ENCODE measurements at regions not wholly inside any gene's neighbourhood (a gene's known extent, or its start where the extent isn't known, plus 50 kb on each side); places are given as distances from the start of the nearest gene placed in this dataset.

GRCh38 chr6:87951751-87952150 is 95.9 kb upstream of the SPACA1 start:
- no peak for TF ChIP-seq CTCF (IDR thresholded peaks at IDR 0.05; ENCODE audit: unreplicated experiment)
- H3K4me3 Mint-ChIP-seq (ENCODE audit: low read depth, unreplicated experiment): no peak overlapping the region
- no TSS peak for BruUV-seq (replicated peaks)
- H3K36me3 Mint-ChIP-seq (ENCODE audit: insufficient read depth, unreplicated experiment): no peaks in the 10 kb centered on the region
- no peaks in the 10 kb centered on the region for H3K27me3 Mint-ChIP-seq (ENCODE audit: unreplicated experiment)
- CTCF ChIA-PET: interaction anchor here (0.7 kb wide), 1 partner anchor 409 kb away, joined by 6 read pairs; no protein-coding TSS in a partner anchor
- H3K4me1 Mint-ChIP-seq (ENCODE audit: low read depth, unreplicated experiment): no peaks in the 10 kb centered on the region
- DNase-seq: no peak
- H3K9me3 Mint-ChIP-seq (ENCODE audit: low read depth, unreplicated experiment): no peaks in the 10 kb centered on the region
- H3K27ac Mint-ChIP-seq (ENCODE audit: unreplicated experiment): no peak overlapping the region
- intact Hi-C loops (cut with micrococcal nuclease; ENCODE audit: unreplicated experiment): no loop called here

GRCh38 chr6:87950614-87951013 is 97.0 kb upstream of the SPACA1 start:
- intact Hi-C loops (cut with micrococcal nuclease; ENCODE audit: unreplicated experiment): no loop called here
- Mint-ChIP-seq H3K4me1 (ENCODE audit: low read depth, unreplicated experiment) (no peaks in the 10 kb centered on the region), H3K27me3 (ENCODE audit: unreplicated experiment) (no peaks in the 10 kb centered on the region), H3K27ac (ENCODE audit: unreplicated experiment) (no peak overlapping the region), H3K4me3 (ENCODE audit: low read depth, unreplicated experiment) (no peak overlapping the region), H3K9me3 (ENCODE audit: low read depth, unreplicated experiment) (no peaks in the 10 kb centered on the region), H3K36me3 (ENCODE audit: insufficient read depth, unreplicated experiment) (no peaks in the 10 kb centered on the region)
- CTCF ChIA-PET: no interaction called here
- DNase-seq: no peak
- BruUV-seq (replicated peaks): no TSS peak
- TF ChIP-seq CTCF (IDR thresholded peaks at IDR 0.05; ENCODE audit: unreplicated experiment): no peak

GRCh38 chr6:87949194-87949593 is 98.4 kb upstream of the SPACA1 start:
- CTCF ChIA-PET: no interaction called here
- intact Hi-C loops (cut with micrococcal nuclease; ENCODE audit: unreplicated experiment): no loop called here
- no peak overlapping the region for H3K27ac Mint-ChIP-seq (ENCODE audit: unreplicated experiment)
- H3K4me1 Mint-ChIP-seq (ENCODE audit: low read depth, unreplicated experiment): peaks cover 8% of the 10 kb centered on the region
- TF ChIP-seq CTCF (IDR thresholded peaks at IDR 0.05; ENCODE audit: unreplicated experiment): no peak
- no TSS peak for BruUV-seq (replicated peaks)
- no peaks in the 10 kb centered on the region for H3K27me3 Mint-ChIP-seq (ENCODE audit: unreplicated experiment)
- no peak overlapping the region for H3K4me3 Mint-ChIP-seq (ENCODE audit: low read depth, unreplicated experiment)
- no peaks in the 10 kb centered on the region for H3K36me3 Mint-ChIP-seq (ENCODE audit: insufficient read depth, unreplicated experiment)
- DNase-seq: no peak
- H3K9me3 Mint-ChIP-seq (ENCODE audit: low read depth, unreplicated experiment): no peaks in the 10 kb centered on the region

GRCh38 chr6:87946669-87947068 is 101.0 kb upstream of the SPACA1 start:
- BruUV-seq (replicated peaks): no TSS peak
- intact Hi-C loops (cut with micrococcal nuclease; ENCODE audit: unreplicated experiment): no loop called here
- no peak for TF ChIP-seq CTCF (IDR thresholded peaks at IDR 0.05; ENCODE audit: unreplicated experiment)
- CTCF ChIA-PET: interaction anchor here (0.6 kb wide), 1 partner anchor 884 kb away, joined by 3 read pairs; no protein-coding TSS in a partner anchor
- Mint-ChIP-seq H3K4me1 (ENCODE audit: low read depth, unreplicated experiment) (peaks cover 8% of the 10 kb centered on the region), H3K27me3 (ENCODE audit: unreplicated experiment) (no peaks in the 10 kb centered on the region), H3K4me3 (ENCODE audit: low read depth, unreplicated experiment) (no peak overlapping the region), H3K36me3 (ENCODE audit: insufficient read depth, unreplicated experiment) (no peaks in the 10 kb centered on the region), H3K27ac (ENCODE audit: unreplicated experiment) (no peak overlapping the region), H3K9me3 (ENCODE audit: low read depth, unreplicated experiment) (no peaks in the 10 kb centered on the region)
- no peak for DNase-seq
